ENCODE measurements at regions not wholly inside any gene's neighbourhood (a gene's known extent, or its start where the extent isn't known, plus 50 kb on each side); places are given as distances from the start of the nearest gene placed in this dataset.
"Not testable (repeated sequence)": the region's sequence is repeated elsewhere in the genome, so short reads cannot be mapped to it uniquely, and the experiment has no call there.

DNA sequence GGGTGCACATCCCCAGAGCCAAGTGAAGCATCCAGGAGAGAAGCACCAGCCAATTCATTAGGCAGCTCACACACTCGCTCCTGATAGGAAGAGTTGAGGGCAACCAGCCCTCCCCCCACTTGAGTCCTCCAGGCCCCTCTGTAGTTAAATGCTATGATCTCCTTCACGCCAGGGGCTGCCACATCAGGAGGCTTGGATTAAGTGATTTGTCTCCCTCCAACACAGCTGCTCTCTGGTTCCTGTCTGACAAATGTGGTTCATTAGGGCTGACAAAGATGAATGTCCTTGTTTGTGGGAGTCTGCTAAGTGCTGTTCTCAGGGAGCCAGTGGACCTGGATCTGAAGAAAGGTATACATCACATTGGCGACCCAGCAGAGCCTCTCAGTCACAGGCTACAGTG lies 94.5 kb upstream of the WSCD1 start:
- DNase-seq: no peak

DNA sequence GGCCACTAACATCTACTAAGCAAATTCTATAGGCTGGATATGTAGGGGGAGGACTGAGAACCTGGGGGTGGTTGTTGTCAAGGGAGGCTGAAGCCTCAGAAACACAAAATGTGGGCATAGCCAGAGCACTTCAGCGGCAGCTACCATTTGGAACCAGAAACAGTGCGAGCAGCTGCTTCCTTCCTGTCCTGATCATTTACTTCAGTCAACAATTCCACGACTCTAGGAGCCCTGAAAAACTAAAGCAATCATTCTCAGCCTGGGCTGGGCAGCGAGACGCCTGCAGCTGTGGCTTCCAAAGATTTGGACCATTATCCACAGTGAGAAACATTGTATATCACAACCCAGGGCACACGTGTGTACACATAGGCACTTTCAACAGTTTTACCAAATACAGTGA lies 93.9 kb upstream of the WSCD1 start:
- DNase-seq: no peak

DNA sequence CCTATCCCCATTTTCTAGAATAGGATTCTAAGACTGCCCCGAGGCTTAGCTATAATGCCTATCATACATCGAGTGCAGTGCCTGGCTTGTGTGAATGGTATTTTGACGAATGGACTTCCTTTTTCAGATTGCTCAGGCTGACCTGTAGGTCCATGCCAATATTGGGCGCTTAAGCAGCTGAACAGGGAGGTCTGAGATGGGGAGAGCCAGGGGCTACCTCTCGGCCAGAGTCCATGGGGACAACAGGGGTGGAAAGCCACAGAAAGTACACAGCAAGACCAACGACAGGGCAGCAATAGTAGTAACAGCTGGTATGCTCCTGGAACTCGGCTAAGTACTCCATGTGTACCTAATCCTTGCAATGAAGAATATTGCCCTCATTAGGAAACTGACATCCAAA lies 91.7 kb upstream of the WSCD1 start:
- peak in 1 of 2 experiments; percentile 28 for DNase-seq

DNA sequence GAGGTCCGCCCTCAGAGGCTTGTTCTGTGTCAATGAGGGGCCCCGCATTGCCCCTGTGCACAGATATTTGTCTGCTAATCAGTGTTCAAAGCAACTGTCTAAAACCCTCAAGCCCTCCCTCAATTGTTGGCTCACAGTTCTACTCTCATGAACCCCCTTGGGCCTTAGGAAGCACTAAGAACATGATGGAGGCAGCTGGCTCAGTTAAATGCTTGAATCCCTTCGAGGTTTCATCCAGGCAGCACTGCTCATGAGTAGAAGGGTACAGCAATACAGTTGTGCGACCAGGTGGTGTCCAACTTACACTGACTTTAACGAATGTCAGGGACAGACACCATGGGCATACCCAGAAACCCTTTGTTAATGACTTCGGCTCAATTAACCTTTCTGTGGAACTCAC lies 89.2 kb upstream of the WSCD1 start:
- no peak for DNase-seq

GRCh38 chr17:5986644-5987043 lies 83.5 kb upstream of the WSCD1 start:
- DNase-seq: no peak

DNA sequence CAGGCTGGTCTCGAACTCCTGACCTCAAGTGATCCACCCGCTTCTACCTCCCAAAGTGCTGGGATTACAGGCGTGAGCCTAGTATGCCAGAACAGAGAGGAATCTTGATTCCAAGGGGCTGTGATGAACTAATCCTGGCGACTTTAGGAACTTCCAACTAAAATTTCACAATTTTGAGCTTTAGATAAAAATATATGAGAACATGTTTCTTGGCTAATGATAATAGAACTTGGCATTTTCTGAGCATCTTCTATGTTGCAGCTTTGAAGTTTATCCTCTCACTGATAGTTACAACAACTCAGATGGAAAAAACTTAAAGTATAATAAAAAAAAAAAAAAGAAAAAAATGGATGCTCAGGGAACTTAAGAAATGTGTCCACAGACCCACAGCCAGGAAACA lies 69.8 kb upstream of the WSCD1 start:
- DNase-seq: no peak

DNA sequence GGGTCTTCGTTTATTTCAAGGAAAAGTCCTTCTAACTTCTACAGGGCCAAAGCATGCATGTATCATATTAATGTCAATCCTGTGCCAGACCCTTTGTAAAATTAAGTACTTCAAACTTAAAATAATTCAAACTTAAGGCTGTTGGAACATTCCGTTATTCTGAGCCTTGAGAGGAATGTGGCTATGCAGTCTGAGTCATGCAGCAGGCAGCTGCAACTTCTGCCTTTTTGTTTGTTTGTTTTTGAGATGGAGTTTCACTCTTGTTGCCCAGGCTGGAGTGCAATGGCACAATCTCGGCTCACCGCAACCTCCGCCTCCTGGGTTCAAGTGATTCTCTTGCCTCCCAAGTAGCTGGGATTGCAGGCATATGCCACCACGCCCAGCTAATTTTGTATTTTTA lies 67.0 kb upstream of the WSCD1 start:
- DNase-seq: not testable (repeated sequence)

- no peak for DNase-seq
Observed at GRCh38 chr17:6005939-6006338, 64.2 kb upstream of the WSCD1 start.

GRCh38 chr17:6011206-6011605 lies 59.0 kb upstream of the WSCD1 start:
- DNase-seq: no peak

- DNase-seq: no peak
Observed at GRCh38 chr17:6018788-6019187, 51.4 kb upstream of the WSCD1 start.

- no peak for DNase-seq
Observed at GRCh38 chr17:6019959-6020358, 50.2 kb upstream of the WSCD1 start.

GRCh38 chr17:6020376-6021010 lies 49.7 kb upstream of the WSCD1 start:
- DNase-seq: no peak

Measured in NCI-H524 (cell line).